Heart right ventricle (tissue), 16 donors: ENCODE measurements at regions not wholly inside any gene's neighbourhood (a gene's known extent, or its start where the extent isn't known, plus 50 kb on each side); places are given as distances from the start of the nearest gene placed in this dataset.
A peak's percentile ranks its signal among the peaks of the same experiment; 100 is the strongest.

ENCODE experiments used
- ATAC-seq, 8 donors: fragments of 200-7000 bp; cut with Tn5 transposase; one replicate each; pipeline ENCODE4 v1.9.1; 2020; ENCODE audit warnings: mild to moderate bottlenecking in 8 of 8, moderate library complexity in 8 of 8, moderate number of reproducible peaks in 1 of 8
- DNase-seq, 2 donors: peaks; one replicate each; pipeline ENCODE4 v3.0.0-alpha.2; 2020
- H3K27ac ChIP-seq, 10 donors: fragments of 200-600 bp; sonication (generic) in 2 of 10; one replicate each; pipeline versions ENCODE4 v1.5.0 to v1.8.0; 2020 to 2022; ENCODE audit warnings: mild to moderate bottlenecking in 3 of 10
- H3K27me3 ChIP-seq, 7 donors: fragments of 200-600 bp; one replicate each; pipeline ENCODE4 v1.8.0; 2021 to 2022; ENCODE audit warnings: mild to moderate bottlenecking in 2 of 7
- H3K36me3 ChIP-seq, 9 donors: fragments of 200-600 bp; sonication (generic) in 1 of 9; one replicate each; pipeline versions ENCODE4 v1.5.0 to v1.8.0; 2020 to 2022; ENCODE audit warnings: mild to moderate bottlenecking in 2 of 9
- H3K4me1 ChIP-seq, 9 donors: fragments of 200-600 bp; sonication (generic) in 1 of 9; one replicate each; pipeline versions ENCODE4 v1.5.0 to v1.8.0; 2020 to 2022; ENCODE audit warnings: mild to moderate bottlenecking in 4 of 9
- H3K4me3 ChIP-seq, 10 donors: fragments of 200-600 bp; sonication (generic) in 2 of 10; one replicate each; pipeline versions ENCODE4 v1.5.0 to v1.8.0; 2020 to 2022; ENCODE audit warnings: mild to moderate bottlenecking in 7 of 10, moderate library complexity in 2 of 10
- H3K9me3 ChIP-seq, 11 donors: fragments of 200-600 bp in 10 of 11; sonication (generic) in 2 of 11; one replicate each; pipeline versions ENCODE4 v1.5.0 to v1.8.0; 2013 to 2022; ENCODE audit warnings: mild to moderate bottlenecking in 2 of 11, control low read depth in 1 of 11, moderate library complexity in 1 of 11
- WGBS, 2 donors: extraction: QIAGEN DNeasy Blood & Tissue Kit; methylation state at CpG; one replicate each; pipeline ENCODE4 v1.1.7; 2013; ENCODE audit warnings: inconsistent platforms in 1 of 2; 5-methylcytosine and 5-hydroxymethylcytosine counted together
- intact Hi-C, 10 donors: fragments of 100-400 bp; cut with DNase I; formaldehyde crosslinking; loops; one replicate each; pipeline versions ENCODE4 v1.11.1 to v1.14.2; 2022
- TF ChIP-seq, protein P1 (sequence below), 9 donors: fragments of 200-600 bp; sonication (generic) in 2 of 9; IDR thresholded peaks; one replicate each; pipeline versions ENCODE4 v1.5.0 to v1.8.0; 2021 to 2022; ENCODE audit warnings: antibody characterized with exemption in 9 of 9, mild to moderate bottlenecking in 5 of 9, moderate library complexity in 1 of 9
- donor health status: Arrhythmogenic right ventricular cardiomyopathy.
- donor health status: ischemic (EF 13 %, LVEDD 7.1; RV severe dilation, severe dysfunction).
- donor health status: healthy with polysubstance abuse.
- donor health status: DM: no; HTN: yes; CAD: no.
- donor health status: DM: no; HTN: no; CAD: no.
- donor health status: ischemic (EF 25% LVEDD 6.9; RV normal size, moderate dysfunction).
- donor health status: ischemic (EF 25% LVEDD 5.7; RV mildly dilated, moderate dysfunction).
- donor health status: healthy.
- donor health status: DM: yes; HTN: yes; CAD: no.
- donor health status: Ischemic cardiomyopathy.
- donor health status: ischemic (EF 35%, LVEDD 5.7; RV mildly dilated, moderate dysfunction).
- donor health status: nonischemic (EF 11% LVEDD 7.7; RV severe dilation, severe dysfunction).
- donor health status: DM: yes; HTN: yes; CAD: no.
- donor health status: PGD.
- donor health status: ischemic (EF 29% LVEDD 5.4; RV normal size, mild dysfunction).
- donor health status: nonischemic (EF 23%, LVEDD 6.1; RV moderate dilation, normal function).

DNA sequence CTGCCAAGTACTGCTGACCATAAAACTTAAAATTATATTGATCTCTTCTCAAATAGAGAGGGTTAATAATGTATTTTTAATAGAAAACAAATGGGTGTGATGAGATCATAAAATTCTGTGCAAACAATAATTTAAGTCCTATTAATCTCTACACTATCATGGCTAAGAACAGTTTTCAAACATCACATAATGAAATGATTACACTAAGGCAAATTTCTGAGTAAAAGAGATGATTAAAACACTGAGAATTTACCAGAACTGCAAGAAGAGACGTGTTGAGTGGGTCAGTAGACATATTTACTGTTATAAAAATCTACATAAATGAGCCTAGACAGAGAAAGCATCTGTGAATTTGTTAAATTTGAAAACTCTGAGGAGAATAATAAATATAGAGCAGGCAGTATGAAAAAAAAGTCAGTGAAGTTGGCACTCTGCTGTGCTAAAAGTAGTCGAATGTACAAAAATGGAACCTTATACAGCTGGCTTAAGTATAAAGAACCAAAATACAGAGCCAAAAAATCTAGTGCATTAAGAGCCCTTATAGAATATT lies 302.6 kb upstream of the MANEA start:
- 51 to 64% methylated on average over 2 of the region's 2 CpGs for WGBS, 2 donors
- TF ChIP-seq, protein P1, sequence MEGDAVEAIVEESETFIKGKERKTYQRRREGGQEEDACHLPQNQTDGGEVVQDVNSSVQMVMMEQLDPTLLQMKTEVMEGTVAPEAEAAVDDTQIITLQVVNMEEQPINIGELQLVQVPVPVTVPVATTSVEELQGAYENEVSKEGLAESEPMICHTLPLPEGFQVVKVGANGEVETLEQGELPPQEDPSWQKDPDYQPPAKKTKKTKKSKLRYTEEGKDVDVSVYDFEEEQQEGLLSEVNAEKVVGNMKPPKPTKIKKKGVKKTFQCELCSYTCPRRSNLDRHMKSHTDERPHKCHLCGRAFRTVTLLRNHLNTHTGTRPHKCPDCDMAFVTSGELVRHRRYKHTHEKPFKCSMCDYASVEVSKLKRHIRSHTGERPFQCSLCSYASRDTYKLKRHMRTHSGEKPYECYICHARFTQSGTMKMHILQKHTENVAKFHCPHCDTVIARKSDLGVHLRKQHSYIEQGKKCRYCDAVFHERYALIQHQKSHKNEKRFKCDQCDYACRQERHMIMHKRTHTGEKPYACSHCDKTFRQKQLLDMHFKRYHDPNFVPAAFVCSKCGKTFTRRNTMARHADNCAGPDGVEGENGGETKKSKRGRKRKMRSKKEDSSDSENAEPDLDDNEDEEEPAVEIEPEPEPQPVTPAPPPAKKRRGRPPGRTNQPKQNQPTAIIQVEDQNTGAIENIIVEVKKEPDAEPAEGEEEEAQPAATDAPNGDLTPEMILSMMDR (IDR thresholded peaks at IDR 0.05) = no peak
- no peak overlapping the region for H3K4me3 ChIP-seq
- no peak overlapping the region for H3K27ac ChIP-seq
- ATAC-seq (no peak), DNase-seq (no peak)
- no peaks in the 10 kb centered on the region for H3K27me3 ChIP-seq
- intact Hi-C loops = no loop called here
- H3K4me1 ChIP-seq = no peaks in the 10 kb centered on the region
- no peaks in the 10 kb centered on the region for H3K36me3 ChIP-seq
- H3K9me3 ChIP-seq = no peaks in the 10 kb centered on the region

- TF ChIP-seq, protein P1 (IDR thresholded peaks at IDR 0.05) = no peak
- ATAC-seq = no peak
- Histone ChIP-seq H3K9me3 (no peaks in the 10 kb centered on the region), H3K27me3 (no peaks in the 10 kb centered on the region), H3K4me1 (no peaks in the 10 kb centered on the region), H3K36me3 (no peaks in the 10 kb centered on the region), H3K4me3 (no peak overlapping the region), H3K27ac (no peak overlapping the region)
- no peak for DNase-seq
- 50 to 68% methylated on average over 1 of the region's 1 CpG for WGBS, 2 donors
- intact Hi-C loops = no loop called here
Observed at GRCh38 chr6:95279616-95280015, 297.7 kb upstream of the MANEA start.

DNA sequence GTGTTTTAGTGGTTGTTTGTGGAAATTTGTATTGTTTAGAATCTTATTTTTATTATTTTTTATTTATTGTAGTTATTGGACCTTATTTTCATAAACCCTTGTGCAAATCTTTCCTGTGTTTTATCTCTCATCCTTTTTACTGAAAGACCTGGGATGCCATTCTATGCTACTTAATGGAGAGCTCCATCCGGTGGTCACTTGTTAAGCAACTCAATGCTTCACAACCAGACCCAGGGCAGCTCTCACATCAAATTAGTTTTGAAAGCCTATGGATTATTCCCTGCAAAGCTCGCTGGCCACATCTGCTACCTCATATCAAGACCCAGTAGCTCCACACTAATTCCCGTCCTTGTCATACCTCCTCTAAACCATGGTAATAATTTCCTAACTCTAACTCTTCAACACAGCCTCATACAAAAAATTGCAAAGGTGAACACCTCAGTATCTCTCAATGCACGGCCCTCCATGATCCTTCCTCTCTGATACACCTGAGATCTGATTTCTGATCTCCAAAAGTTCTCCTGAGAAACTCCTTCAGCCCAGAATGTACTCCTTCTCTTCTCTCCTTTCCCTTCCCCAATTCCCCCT lies 296.6 kb upstream of the MANEA start:
- ATAC-seq = peak in 1 of 8 donors; percentile 46
- no peaks in the 10 kb centered on the region for H3K4me1 ChIP-seq
- H3K27ac ChIP-seq = no peak overlapping the region
- no peaks in the 10 kb centered on the region for H3K36me3 ChIP-seq
- no peak overlapping the region for H3K4me3 ChIP-seq
- TF ChIP-seq, protein P1 (IDR thresholded peaks at IDR 0.05) = peak in 2 of 9 donors; percentile 32 to 64
- peak in 1 of 2 donors; percentile 9 for DNase-seq
- intact Hi-C loops = no loop called here
- no peaks in the 10 kb centered on the region for H3K27me3 ChIP-seq
- 48 to 52% methylated on average over 4 of the region's 4 CpGs for WGBS, 2 donors
- H3K9me3 ChIP-seq = no peaks in the 10 kb centered on the region

- H3K4me3 ChIP-seq = no peak overlapping the region
- ATAC-seq (no peak), DNase-seq (no peak)
- whole genome bisulfite sequencing, 2 donors = 32 to 34% methylated on average over 2 of the region's 2 CpGs
- H3K27ac ChIP-seq = no peak overlapping the region
- no peaks in the 10 kb centered on the region for H3K27me3 ChIP-seq
- no peaks in the 10 kb centered on the region for H3K9me3 ChIP-seq
- no peaks in the 10 kb centered on the region for H3K36me3 ChIP-seq
- intact Hi-C loops = no loop called here
- no peaks in the 10 kb centered on the region for H3K4me1 ChIP-seq
- TF ChIP-seq, protein P1 (IDR thresholded peaks at IDR 0.05) = no peak
Observed at GRCh38 chr6:95285881-95286280, 291.5 kb upstream of the MANEA start.
